ENCODE measurements at regions not wholly inside any gene's neighbourhood (a gene's known extent, or its start where the extent isn't known, plus 50 kb on each side); places are given as distances from the start of the nearest gene placed in this dataset.

- Mint-ChIP-seq H3K4me1 (no peaks in the 10 kb centered on the region), H3K27ac (no peak overlapping the region), H3K9me3 (no peaks in the 10 kb centered on the region), H3K27me3 (ENCODE audit: low read depth) (peaks cover 6% of the 10 kb centered on the region), H3K36me3 (no peaks in the 10 kb centered on the region), H3K4me3 (no peak overlapping the region)
- no peak for TF ChIP-seq CTCF (IDR thresholded peaks at IDR 0.05; ENCODE audit: unreplicated experiment)
- no peak for DNase-seq (ENCODE audit: low spot score in 2 of 2, unreplicated experiment in 2 of 2)
Measured at GRCh38 chr6:103153016-103153415, 1706.7 kb downstream of the HACE1 start.

GRCh38 chr6:103142902-103143301 lies 1716.8 kb downstream of the HACE1 start:
- H3K4me1 Mint-ChIP-seq: no peaks in the 10 kb centered on the region
- H3K36me3 Mint-ChIP-seq: no peaks in the 10 kb centered on the region
- H3K9me3 Mint-ChIP-seq: no peaks in the 10 kb centered on the region
- no peak overlapping the region for H3K27ac Mint-ChIP-seq
- H3K27me3 Mint-ChIP-seq (ENCODE audit: low read depth): peaks cover 7% of the 10 kb centered on the region
- no peak for DNase-seq (ENCODE audit: low spot score in 2 of 2, unreplicated experiment in 2 of 2)
- H3K4me3 Mint-ChIP-seq: no peak overlapping the region
- no peak for TF ChIP-seq CTCF (IDR thresholded peaks at IDR 0.05; ENCODE audit: unreplicated experiment)

- no peak overlapping the region for H3K4me3 Mint-ChIP-seq
- DNase-seq (ENCODE audit: low spot score in 2 of 2, unreplicated experiment in 2 of 2): no peak
- no peaks in the 10 kb centered on the region for H3K36me3 Mint-ChIP-seq
- no peak for TF ChIP-seq CTCF (IDR thresholded peaks at IDR 0.05; ENCODE audit: unreplicated experiment)
- H3K27ac Mint-ChIP-seq: no peak overlapping the region
- H3K9me3 Mint-ChIP-seq: no peaks in the 10 kb centered on the region
- peaks cover 11% of the 10 kb centered on the region for H3K27me3 Mint-ChIP-seq (ENCODE audit: low read depth)
- no peaks in the 10 kb centered on the region for H3K4me1 Mint-ChIP-seq
Measured at GRCh38 chr6:103140308-103141027, 1719.3 kb downstream of the HACE1 start.

GRCh38 chr6:103139377-103139776 lies 1720.3 kb downstream of the HACE1 start:
- H3K27me3 Mint-ChIP-seq (ENCODE audit: low read depth): peaks cover 7% of the 10 kb centered on the region
- H3K27ac Mint-ChIP-seq: no peak overlapping the region
- no peak overlapping the region for H3K4me3 Mint-ChIP-seq
- H3K36me3 Mint-ChIP-seq: no peaks in the 10 kb centered on the region
- no peak for DNase-seq (ENCODE audit: low spot score in 2 of 2, unreplicated experiment in 2 of 2)
- H3K4me1 Mint-ChIP-seq: no peaks in the 10 kb centered on the region
- TF ChIP-seq CTCF (IDR thresholded peaks at IDR 0.05; ENCODE audit: unreplicated experiment): no peak
- peaks cover 5% of the 10 kb centered on the region for H3K9me3 Mint-ChIP-seq

- Mint-ChIP-seq H3K36me3 (no peaks in the 10 kb centered on the region), H3K4me3 (no peak overlapping the region), H3K9me3 (no peaks in the 10 kb centered on the region), H3K4me1 (peaks cover 2% of the 10 kb centered on the region), H3K27me3 (ENCODE audit: low read depth) (no peaks in the 10 kb centered on the region), H3K27ac (no peak overlapping the region)
- no peak for DNase-seq (ENCODE audit: low spot score in 2 of 2, unreplicated experiment in 2 of 2)
- no peak for TF ChIP-seq CTCF (IDR thresholded peaks at IDR 0.05; ENCODE audit: unreplicated experiment)
Measured at GRCh38 chr6:103124471-103124870, 1731.0 kb downstream of the GRIK2 start.
